ENCODE measurements at regions not wholly inside any gene's neighbourhood (a gene's known extent, or its start where the extent isn't known, plus 50 kb on each side); places are given as distances from the start of the nearest gene placed in this dataset.

DNA sequence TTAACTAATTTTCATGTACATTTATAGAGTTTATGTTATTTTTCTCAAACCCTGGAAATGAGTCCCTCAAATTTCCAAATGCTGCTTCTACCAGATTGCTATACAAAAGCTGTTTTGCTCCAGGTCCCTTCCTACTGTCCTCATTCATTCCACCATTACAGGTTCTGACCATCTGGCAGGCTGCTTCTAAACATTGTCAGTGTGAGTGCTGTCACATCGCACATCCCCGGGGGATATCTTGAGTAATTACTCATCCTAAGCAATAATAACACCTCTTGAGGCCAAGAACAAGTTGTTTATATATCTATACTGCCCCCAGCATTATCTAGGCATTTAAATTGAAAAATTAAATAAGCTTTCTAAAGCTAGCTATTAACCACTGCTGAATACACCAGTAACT, 1675.3 kb upstream of the CDH6 start:
- Mint-ChIP-seq H3K4me3 (no peak overlapping the region), H3K9me3 (peaks cover 6% of the 10 kb centered on the region in 2 donors), H3K27ac (no peak overlapping the region), H3K27me3 (ENCODE audit: low read depth in 2 of 2) (no peaks in the 10 kb centered on the region), H3K4me1 (no peaks in the 10 kb centered on the region), H3K36me3 (no peaks in the 10 kb centered on the region)
- no peak for DNase-seq
- 100% methylated on average over 2 of the region's 2 CpGs for WGBS (ENCODE audit: insufficient coverage)
- no peaks in the 10 kb centered on the region for H3K4me1 ChIP-seq (ENCODE audit: control insufficient read depth, insufficient read depth, low read length)
- intact Hi-C loops (cut with micrococcal nuclease), result no loop called here
- TF ChIP-seq, protein P1, sequence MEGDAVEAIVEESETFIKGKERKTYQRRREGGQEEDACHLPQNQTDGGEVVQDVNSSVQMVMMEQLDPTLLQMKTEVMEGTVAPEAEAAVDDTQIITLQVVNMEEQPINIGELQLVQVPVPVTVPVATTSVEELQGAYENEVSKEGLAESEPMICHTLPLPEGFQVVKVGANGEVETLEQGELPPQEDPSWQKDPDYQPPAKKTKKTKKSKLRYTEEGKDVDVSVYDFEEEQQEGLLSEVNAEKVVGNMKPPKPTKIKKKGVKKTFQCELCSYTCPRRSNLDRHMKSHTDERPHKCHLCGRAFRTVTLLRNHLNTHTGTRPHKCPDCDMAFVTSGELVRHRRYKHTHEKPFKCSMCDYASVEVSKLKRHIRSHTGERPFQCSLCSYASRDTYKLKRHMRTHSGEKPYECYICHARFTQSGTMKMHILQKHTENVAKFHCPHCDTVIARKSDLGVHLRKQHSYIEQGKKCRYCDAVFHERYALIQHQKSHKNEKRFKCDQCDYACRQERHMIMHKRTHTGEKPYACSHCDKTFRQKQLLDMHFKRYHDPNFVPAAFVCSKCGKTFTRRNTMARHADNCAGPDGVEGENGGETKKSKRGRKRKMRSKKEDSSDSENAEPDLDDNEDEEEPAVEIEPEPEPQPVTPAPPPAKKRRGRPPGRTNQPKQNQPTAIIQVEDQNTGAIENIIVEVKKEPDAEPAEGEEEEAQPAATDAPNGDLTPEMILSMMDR (IDR thresholded peaks at IDR 0.05), result no peak
- H3K27me3 ChIP-seq (ENCODE audit: control insufficient read depth, insufficient read depth, low read length), result no peaks in the 10 kb centered on the region
- peaks cover 12% of the 10 kb centered on the region for H3K9me3 ChIP-seq (ENCODE audit: control insufficient read depth, insufficient read depth, low read length)
- no peaks in the 10 kb centered on the region for H3K36me3 ChIP-seq (ENCODE audit: control insufficient read depth, insufficient read depth, low read length)
- no peak for ATAC-seq
- no peak overlapping the region for H3K27ac ChIP-seq (ENCODE audit: low read length)
- H3K4me3 ChIP-seq (ENCODE audit: low read length), result no peak overlapping the region

DNA sequence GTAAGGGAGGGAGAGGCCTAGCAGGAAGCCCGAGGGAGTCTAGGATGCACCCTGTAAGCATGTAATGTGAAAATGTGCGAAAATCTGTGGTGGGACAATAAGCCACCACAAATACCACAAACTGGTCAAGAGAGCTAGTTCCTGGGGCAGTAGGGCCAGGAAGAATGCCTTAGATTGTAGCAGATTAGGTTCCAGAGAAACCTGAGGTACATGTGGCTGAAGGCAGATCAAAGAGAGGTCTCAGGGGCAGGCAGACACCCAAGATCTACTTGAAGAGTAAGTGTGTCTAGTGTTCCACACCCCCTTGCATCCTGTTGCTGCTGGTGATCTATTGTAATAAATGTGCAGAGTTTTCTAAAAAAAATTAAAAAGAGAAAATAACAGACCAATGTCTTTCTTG, 1677.3 kb upstream of the CDH6 start:
- TF ChIP-seq, protein P1 (IDR thresholded peaks at IDR 0.05), result no peak
- peaks cover 15% of the 10 kb centered on the region for H3K9me3 ChIP-seq (ENCODE audit: control insufficient read depth, insufficient read depth, low read length)
- Mint-ChIP-seq H3K4me1 (no peaks in the 10 kb centered on the region), H3K27ac (no peak overlapping the region), H3K4me3 (no peak overlapping the region), H3K27me3 (ENCODE audit: low read depth in 2 of 2) (no peaks in the 10 kb centered on the region), H3K9me3 (peaks cover 8 to 10% of the 10 kb centered on the region in 2 donors), H3K36me3 (no peaks in the 10 kb centered on the region)
- H3K4me1 ChIP-seq (ENCODE audit: control insufficient read depth, insufficient read depth, low read length), result no peaks in the 10 kb centered on the region
- no peak for ATAC-seq
- no peak overlapping the region for H3K27ac ChIP-seq (ENCODE audit: low read length)
- no peak overlapping the region for H3K4me3 ChIP-seq (ENCODE audit: low read length)
- intact Hi-C loops (cut with micrococcal nuclease), result no loop called here
- no peaks in the 10 kb centered on the region for H3K27me3 ChIP-seq (ENCODE audit: control insufficient read depth, insufficient read depth, low read length)
- no peaks in the 10 kb centered on the region for H3K36me3 ChIP-seq (ENCODE audit: control insufficient read depth, insufficient read depth, low read length)
- WGBS (ENCODE audit: insufficient coverage), result 80% methylated on average over 2 of the region's 2 CpGs
- no peak for DNase-seq

DNA sequence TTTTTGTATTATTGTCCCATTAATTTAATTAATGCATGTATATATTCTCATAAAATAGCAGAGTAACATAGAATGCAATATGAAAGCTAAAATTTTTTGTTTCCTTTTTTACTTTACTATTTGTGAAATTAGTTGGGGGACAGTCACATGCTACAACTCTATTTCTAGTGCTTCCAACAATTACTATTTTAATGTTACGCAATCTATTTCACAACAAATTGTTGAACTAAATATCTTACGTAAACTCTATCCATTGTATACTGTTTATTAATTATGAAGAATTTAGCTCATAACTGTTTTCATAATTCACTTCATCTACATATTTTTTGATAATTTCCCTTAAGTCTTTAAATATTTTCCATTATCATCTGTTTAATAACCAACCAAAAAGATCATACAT, 1685.4 kb upstream of the CDH6 start:
- H3K4me1 ChIP-seq (ENCODE audit: control insufficient read depth, insufficient read depth, low read length), result no peaks in the 10 kb centered on the region
- Mint-ChIP-seq H3K4me1 (no peaks in the 10 kb centered on the region), H3K4me3 (no peak overlapping the region), H3K27ac (no peak overlapping the region), H3K9me3 (peaks cover 12 to 28% of the 10 kb centered on the region in 2 donors), H3K27me3 (ENCODE audit: low read depth in 2 of 2) (no peaks in the 10 kb centered on the region), H3K36me3 (peaks cover 11% of the 10 kb centered on the region)
- no peak overlapping the region for H3K4me3 ChIP-seq (ENCODE audit: low read length)
- no peak overlapping the region for H3K27ac ChIP-seq (ENCODE audit: low read length)
- peaks cover 2% of the 10 kb centered on the region for H3K9me3 ChIP-seq (ENCODE audit: control insufficient read depth, insufficient read depth, low read length)
- TF ChIP-seq, protein P1 (IDR thresholded peaks at IDR 0.05), result no peak
- intact Hi-C loops (cut with micrococcal nuclease), result no loop called here
- ATAC-seq (no peak), DNase-seq (no peak)
- no peaks in the 10 kb centered on the region for H3K36me3 ChIP-seq (ENCODE audit: control insufficient read depth, insufficient read depth, low read length)
- H3K27me3 ChIP-seq (ENCODE audit: control insufficient read depth, insufficient read depth, low read length), result no peaks in the 10 kb centered on the region
- WGBS (ENCODE audit: insufficient coverage), result no CpG with 5 or more reads among the region's 2 CpGs

DNA sequence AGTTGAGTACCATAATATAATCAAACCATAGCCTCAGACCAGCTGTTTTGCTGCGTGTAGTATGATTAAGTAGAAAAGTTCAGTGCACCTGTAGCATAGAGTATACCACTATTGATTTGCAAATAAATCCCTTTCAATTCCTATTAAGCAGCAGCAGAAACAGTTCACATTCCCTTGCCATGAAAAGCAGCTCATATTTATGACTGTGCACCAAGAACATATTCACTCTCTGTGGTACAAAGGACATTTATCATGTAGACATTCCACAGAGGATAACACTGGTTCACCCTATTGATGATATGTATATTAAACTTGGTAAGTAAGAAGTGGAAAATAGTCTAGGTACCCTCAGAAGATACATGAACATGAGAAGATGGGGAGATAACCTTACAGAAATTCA, 1689.1 kb upstream of the CDH6 start:
- WGBS (ENCODE audit: insufficient coverage), result no CpG with 5 or more reads among the region's 1 CpG
- DNase-seq (no peak), ATAC-seq (no peak)
- H3K4me3 ChIP-seq (ENCODE audit: low read length), result no peak overlapping the region
- H3K27me3 ChIP-seq (ENCODE audit: control insufficient read depth, insufficient read depth, low read length), result no peaks in the 10 kb centered on the region
- peaks cover 6 to 21% of the 10 kb centered on the region in 2 donors for H3K9me3 Mint-ChIP-seq
- TF ChIP-seq, protein P1 (IDR thresholded peaks at IDR 0.05), result no peak
- intact Hi-C loops (cut with micrococcal nuclease), result no loop called here
- H3K36me3 Mint-ChIP-seq, result peaks cover 11% of the 10 kb centered on the region
- H3K27me3 Mint-ChIP-seq (ENCODE audit: low read depth in 2 of 2), result no peaks in the 10 kb centered on the region
- H3K27ac ChIP-seq (ENCODE audit: low read length), result no peak overlapping the region
- peaks cover 3% of the 10 kb centered on the region for H3K9me3 ChIP-seq (ENCODE audit: control insufficient read depth, insufficient read depth, low read length)
- H3K4me3 Mint-ChIP-seq, result no peak overlapping the region
- no peak overlapping the region for H3K27ac Mint-ChIP-seq
- no peaks in the 10 kb centered on the region for H3K36me3 ChIP-seq (ENCODE audit: control insufficient read depth, insufficient read depth, low read length)
- no peaks in the 10 kb centered on the region for H3K4me1 Mint-ChIP-seq
- no peaks in the 10 kb centered on the region for H3K4me1 ChIP-seq (ENCODE audit: control insufficient read depth, insufficient read depth, low read length)
